Ovary (tissue), 3 donors: ENCODE measurements at regions not wholly inside any gene's neighbourhood (a gene's known extent, or its start where the extent isn't known, plus 50 kb on each side); places are given as distances from the start of the nearest gene placed in this dataset.

Experiments
- CTCF ChIP-seq, 3 donors: fragments of 450-650 bp in 2 of 3; fragments of 200-600 bp in 1 of 3; IDR thresholded peaks; one replicate each; pipeline versions ENCODE4 v1.5.1 to v1.8.0; 2016 to 2022; ENCODE audit warnings: antibody characterized with exemption in 3 of 3, mild to moderate bottlenecking in 1 of 3
- EP300 ChIP-seq: sonication (generic); formaldehyde crosslinking; IDR thresholded peaks from one replicate; pipeline ENCODE4 v1.6.1; 2017; ENCODE audit warnings: antibody characterized with exemption
- POLR2A ChIP-seq: fragments of 450-650 bp; IDR thresholded peaks from one replicate; pipeline ENCODE4 v1.6.1; 2017; ENCODE audit warnings: antibody characterized with exemption, mild to moderate bottlenecking, moderate library complexity
- donor health status: DM: no; HTN: no; CAD: no.

- TF ChIP-seq CTCF (IDR thresholded peaks at IDR 0.05), result no peak
- no peak for TF ChIP-seq POLR2A
- no peak for TF ChIP-seq EP300
Measured at GRCh38 chr4:101697266-101697665, 93.3 kb upstream of the BANK1 start.
